SKM-1 treated with dmso at 0.1 percent for 144 hours (cell line): ENCODE measurements at regions not wholly inside any gene's neighbourhood (a gene's known extent, or its start where the extent isn't known, plus 50 kb on each side); places are given as distances from the start of the nearest gene placed in this dataset.
"Not testable (repeated sequence)": the region's sequence is repeated elsewhere in the genome, so short reads cannot be mapped to it uniquely, and the experiment has no call there.

ENCODE experiments used
- DNase-seq: peaks from one replicate; lab custom pipeline; 2025; ENCODE audit not compliant: unreplicated experiment; lab: John Stamatoyannopoulos, UW

- DNase-seq, result no peak
Measured at GRCh38 chr15:69552057-69552815, 99.6 kb downstream of the RPLP1 start.

- DNase-seq, result no peak
Measured at GRCh38 chr15:69553686-69554085, 101.1 kb downstream of the RPLP1 start.

GRCh38 chr15:69554279-69554961 lies 101.8 kb downstream of the RPLP1 start:
- no peak for DNase-seq

- DNase-seq, result no peak
Measured at GRCh38 chr15:69555080-69555479, 102.5 kb downstream of the RPLP1 start.

GRCh38 chr15:69556344-69556743 lies 103.7 kb downstream of the RPLP1 start:
- DNase-seq, result no peak

- no peak for DNase-seq
Measured at GRCh38 chr15:69557020-69557706, 104.5 kb downstream of the RPLP1 start.

GRCh38 chr15:69557707-69558409 lies 105.2 kb downstream of the RPLP1 start:
- no peak for DNase-seq

- DNase-seq, result no peak
Measured at GRCh38 chr15:69559440-69560190, 107.0 kb downstream of the RPLP1 start.

GRCh38 chr15:69561071-69561784 lies 108.6 kb downstream of the RPLP1 start:
- DNase-seq, result no peak

GRCh38 chr15:69562116-69562515 lies 109.5 kb downstream of the RPLP1 start:
- no peak for DNase-seq

GRCh38 chr15:69562564-69562963 lies 109.9 kb downstream of the RPLP1 start:
- no peak for DNase-seq

GRCh38 chr15:69565066-69565655 lies 112.5 kb downstream of the RPLP1 start:
- no peak for DNase-seq

- not testable (repeated sequence) for DNase-seq
Measured at GRCh38 chr15:69567238-69567760, 114.7 kb downstream of the RPLP1 start.

- no peak for DNase-seq
Measured at GRCh38 chr15:69568173-69569009, 115.8 kb downstream of the RPLP1 start.

- DNase-seq, result no peak
Measured at GRCh38 chr15:69570454-69570853, 117.8 kb downstream of the RPLP1 start.

GRCh38 chr15:69570997-69571396 lies 118.4 kb downstream of the RPLP1 start:
- no peak for DNase-seq

- DNase-seq, result not testable (repeated sequence)
Measured at GRCh38 chr15:69573278-69573677, 120.7 kb downstream of the RPLP1 start.

GRCh38 chr15:69573815-69574475 lies 121.3 kb downstream of the RPLP1 start:
- no peak for DNase-seq
